ENCODE measurements at regions not wholly inside any gene's neighbourhood (a gene's known extent, or its start where the extent isn't known, plus 50 kb on each side); places are given as distances from the start of the nearest gene placed in this dataset.

- intact Hi-C loops (cut with DNase I), result no loop called here
- WGBS, 3 donors, result 73 to 82% (median 78%) methylated on average over 3 of the region's 3 CpGs
- ATAC-seq, result no peak
Observed at GRCh38 chr2:60319031-60319547, 234.4 kb downstream of the BCL11A start.

GRCh38 chr2:60318544-60318943, 234.9 kb downstream of the BCL11A start:
- ATAC-seq (no peak), DNase-seq (no peak)
- H3K4me1 ChIP-seq, result no peaks in the 10 kb centered on the region
- intact Hi-C loops (cut with DNase I), result no loop called here
- H3K27me3 ChIP-seq (ENCODE audit: insufficient read depth in 3 of 3, low read length in 2 of 3), result peaks cover 0 to 13% (median 0%) of the 10 kb centered on the region in 3 donors
- H3K4me3 ChIP-seq, result no peak overlapping the region
- no peaks in the 10 kb centered on the region for H3K36me3 ChIP-seq (ENCODE audit: insufficient read depth in 1 of 2, low read depth in 1 of 2)
- TF ChIP-seq CTCF (IDR thresholded peaks at IDR 0.05), result no peak
- 30 to 33% (median 31%) methylated on average over 9 of the region's 9 CpGs for WGBS, 3 donors
- H3K9me3 ChIP-seq, result no peaks in the 10 kb centered on the region
- H3K27ac ChIP-seq, result no peak overlapping the region

More at GRCh38 chr2:60319031-60319547, 234.4 kb downstream of the BCL11A start:
- no peak for TF ChIP-seq CTCF (IDR thresholded peaks at IDR 0.05)
- no peak for DNase-seq
- Histone ChIP-seq H3K27me3 (ENCODE audit: insufficient read depth in 3 of 3, low read length in 2 of 3) (peaks cover 0 to 13% (median 0%) of the 10 kb centered on the region in 3 donors), H3K4me3 (no peak overlapping the region), H3K4me1 (no peaks in the 10 kb centered on the region), H3K9me3 (no peaks in the 10 kb centered on the region), H3K36me3 (ENCODE audit: insufficient read depth in 1 of 2, low read depth in 1 of 2) (no peaks in the 10 kb centered on the region), H3K27ac (no peak overlapping the region)

- no peaks in the 10 kb centered on the region for H3K4me1 ChIP-seq
- H3K27ac ChIP-seq, result no peak overlapping the region
- TF ChIP-seq CTCF (IDR thresholded peaks at IDR 0.05), result no peak
- ATAC-seq (peak in 1 of 4 donors; percentile 49), DNase-seq (no peak)
- peak overlapping the region; percentile 36 for H3K4me3 ChIP-seq
- no peaks in the 10 kb centered on the region for H3K36me3 ChIP-seq (ENCODE audit: insufficient read depth in 1 of 2, low read depth in 1 of 2)
- 20 to 25% (median 21%) methylated on average over 8 of the region's 8 CpGs for WGBS, 3 donors
- intact Hi-C loops (cut with DNase I), result no loop called here
- peaks cover 0 to 13% (median 0%) of the 10 kb centered on the region in 3 donors for H3K27me3 ChIP-seq (ENCODE audit: insufficient read depth in 3 of 3, low read length in 2 of 3)
- no peaks in the 10 kb centered on the region for H3K9me3 ChIP-seq
Observed at GRCh38 chr2:60317844-60318243, 235.6 kb downstream of the BCL11A start.

GRCh38 chr2:60317034-60317386, 236.4 kb downstream of the BCL11A start:
- Histone ChIP-seq H3K27me3 (ENCODE audit: insufficient read depth in 3 of 3, low read length in 2 of 3) (peaks cover 0 to 13% (median 0%) of the 10 kb centered on the region in 3 donors), H3K4me3 (no peak overlapping the region), H3K36me3 (ENCODE audit: insufficient read depth in 1 of 2, low read depth in 1 of 2) (no peaks in the 10 kb centered on the region), H3K9me3 (no peaks in the 10 kb centered on the region), H3K4me1 (no peaks in the 10 kb centered on the region), H3K27ac (no peak overlapping the region)
- TF ChIP-seq CTCF (IDR thresholded peaks at IDR 0.05), result no peak
- WGBS, 3 donors, result 30 to 50% (median 35%) methylated on average over 2 of the region's 2 CpGs
- DNase-seq (no peak), ATAC-seq (no peak)
- intact Hi-C loops (cut with DNase I), result no loop called here

- Histone ChIP-seq H3K4me1 (no peaks in the 10 kb centered on the region), H3K4me3 (no peak overlapping the region), H3K27me3 (ENCODE audit: insufficient read depth in 3 of 3, low read length in 2 of 3) (peaks cover 0 to 9% (median 0%) of the 10 kb centered on the region in 3 donors), H3K27ac (no peak overlapping the region), H3K9me3 (no peaks in the 10 kb centered on the region), H3K36me3 (ENCODE audit: insufficient read depth in 1 of 2, low read depth in 1 of 2) (no peaks in the 10 kb centered on the region)
- intact Hi-C loops (cut with DNase I), result no loop called here
- ATAC-seq (no peak), DNase-seq (no peak)
- no peak for TF ChIP-seq CTCF (IDR thresholded peaks at IDR 0.05)
- 35 to 39% (median 36%) methylated on average over 7 of the region's 7 CpGs for WGBS, 3 donors
Observed at GRCh38 chr2:60316381-60317033, 236.9 kb downstream of the BCL11A start.
